ENCODE measurements at regions not wholly inside any gene's neighbourhood (a gene's known extent, or its start where the extent isn't known, plus 50 kb on each side); places are given as distances from the start of the nearest gene placed in this dataset.

DNA sequence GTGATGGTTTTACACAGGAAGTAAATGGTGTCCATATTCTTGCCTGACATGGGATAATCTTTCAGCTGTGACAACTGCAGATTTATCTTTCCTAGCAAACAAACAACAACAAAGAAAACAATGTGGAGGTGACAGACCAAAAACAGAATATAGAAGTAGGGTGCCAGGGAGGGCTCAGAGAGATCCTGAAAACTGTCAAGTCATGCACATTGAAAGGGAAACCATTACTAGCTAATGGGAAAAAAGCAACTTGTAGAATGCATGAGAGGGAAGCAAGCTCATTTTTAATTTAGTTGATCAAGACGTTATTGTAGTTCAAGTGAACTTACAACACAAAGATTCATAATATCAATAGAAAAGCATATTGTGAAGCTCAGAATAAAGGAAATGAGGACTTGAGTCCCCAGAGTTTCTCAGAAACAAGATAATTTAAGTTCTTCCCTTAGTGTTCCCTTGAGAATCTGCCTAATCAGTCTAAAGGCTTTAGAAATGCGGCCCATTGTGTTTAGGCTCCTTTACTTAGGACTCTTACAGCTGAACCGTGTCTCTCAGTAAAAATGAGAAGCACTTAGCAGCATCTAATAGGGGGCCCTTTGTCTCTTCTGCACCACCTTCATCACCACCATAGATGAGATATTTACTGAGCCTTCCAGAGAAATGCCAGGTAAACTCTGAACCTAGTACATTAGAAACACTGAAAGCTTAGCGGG, 115.6 kb upstream of the CADPS start:
- no peak for TF ChIP-seq CTCF (IDR thresholded peaks at IDR 0.05; ENCODE audit: low read length)
- TF ChIP-seq EZH2 (IDR thresholded peaks at IDR 0.05; ENCODE audit: borderline replicate concordance, low read length) = no peak
